ENCODE measurements at regions not wholly inside any gene's neighbourhood (a gene's known extent, or its start where the extent isn't known, plus 50 kb on each side); places are given as distances from the start of the nearest gene placed in this dataset.

DNA sequence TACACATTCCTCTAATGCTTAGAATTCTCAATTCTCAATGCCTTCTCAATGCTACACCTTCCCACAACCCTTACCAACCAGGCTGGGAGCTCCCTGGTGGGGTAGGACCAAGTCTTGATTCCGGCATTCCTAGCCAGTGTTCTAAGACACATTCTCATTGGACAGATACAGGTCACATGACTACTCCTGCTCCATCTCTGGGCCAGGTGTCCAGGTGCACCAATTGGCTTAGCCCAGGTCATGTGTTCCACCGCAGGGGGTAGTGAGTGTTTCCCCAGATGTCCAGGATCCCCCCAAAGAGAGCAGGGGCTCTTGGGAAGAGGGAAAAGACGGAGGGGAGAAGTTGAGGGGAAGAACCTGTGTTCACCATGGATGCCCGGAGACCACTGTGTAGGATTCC, 58.7 kb upstream of the MLN start:
- DNase-seq = no peak

DNA sequence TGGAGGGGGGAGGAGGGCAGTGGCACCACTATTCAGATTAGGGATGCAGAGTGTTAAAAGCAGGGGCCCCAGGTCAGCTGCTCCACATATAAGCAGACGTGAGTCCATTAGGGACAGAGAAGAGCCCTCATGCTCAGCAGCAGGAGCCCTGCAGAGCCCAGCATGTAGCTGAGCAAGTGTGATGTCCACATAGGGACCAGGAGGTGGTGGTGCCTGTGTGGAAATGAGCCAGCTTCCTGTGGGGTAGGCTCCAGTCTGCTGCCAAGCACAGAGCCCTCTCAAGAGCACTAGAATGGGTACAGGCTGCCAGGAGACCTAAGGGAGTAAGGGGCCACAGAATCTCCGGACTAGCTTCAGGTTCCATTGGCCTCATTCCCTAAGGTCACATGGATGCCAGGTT, 57.9 kb upstream of the MLN start:
- no peak for DNase-seq

- peak; percentile 41 for DNase-seq
These were observed 57.1 kb upstream of the MLN start for GRCh38 chr6:33860706-33861474.

DNA sequence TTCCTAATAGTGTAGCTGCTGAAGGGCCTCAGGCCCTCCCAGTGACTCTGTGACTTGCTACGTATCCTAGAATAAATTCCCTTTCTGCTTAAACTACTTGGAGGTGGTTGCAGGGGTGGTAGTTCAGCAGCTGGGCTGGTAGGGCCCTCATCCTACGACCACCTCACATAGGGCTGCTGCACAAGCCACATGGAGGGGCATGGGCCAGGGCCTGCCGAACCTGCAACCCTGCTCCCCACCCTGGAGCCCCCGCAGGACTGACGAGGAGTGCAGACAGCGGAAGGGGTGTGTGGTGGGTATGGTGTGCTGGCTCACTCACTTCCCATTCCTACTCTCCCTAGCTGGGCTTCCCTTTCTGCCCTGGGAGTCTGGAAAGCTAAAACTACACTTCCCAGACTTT, 56.2 kb upstream of the MLN start:
- no peak for DNase-seq

DNA sequence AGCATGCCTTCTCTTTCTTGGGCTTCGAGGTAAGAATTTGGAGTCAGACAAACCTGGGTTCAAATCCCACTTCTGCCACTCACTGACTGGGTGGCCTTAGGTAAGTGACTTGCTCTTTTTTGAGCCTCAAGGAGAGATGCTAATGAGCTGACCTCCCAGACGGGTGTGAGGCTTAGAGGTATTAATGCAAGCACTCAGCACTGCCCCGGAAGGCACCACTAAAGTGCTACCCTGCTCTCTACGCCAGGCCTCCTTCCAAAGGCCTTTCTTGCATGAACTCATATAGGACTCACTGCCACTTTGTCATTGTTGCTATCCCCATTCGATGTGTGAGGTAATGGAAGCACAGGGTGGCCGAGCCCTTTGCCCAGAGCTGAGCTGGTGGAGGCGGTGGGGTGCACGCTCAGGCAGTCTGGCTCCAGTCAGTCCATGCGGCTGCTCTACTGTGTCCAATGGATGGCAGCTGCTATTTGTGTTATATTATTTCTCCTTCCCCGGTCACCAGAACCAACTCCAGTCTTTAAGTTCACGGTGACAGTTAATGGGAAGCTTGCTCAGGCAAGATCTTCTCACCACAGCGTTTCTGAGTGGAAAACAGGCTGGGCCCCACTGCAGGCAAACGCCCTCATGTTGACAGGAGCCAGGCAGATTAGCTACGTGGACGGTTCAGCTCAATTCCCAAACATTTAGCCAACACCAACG, 55.2 kb upstream of the MLN start:
- no peak for DNase-seq

DNA sequence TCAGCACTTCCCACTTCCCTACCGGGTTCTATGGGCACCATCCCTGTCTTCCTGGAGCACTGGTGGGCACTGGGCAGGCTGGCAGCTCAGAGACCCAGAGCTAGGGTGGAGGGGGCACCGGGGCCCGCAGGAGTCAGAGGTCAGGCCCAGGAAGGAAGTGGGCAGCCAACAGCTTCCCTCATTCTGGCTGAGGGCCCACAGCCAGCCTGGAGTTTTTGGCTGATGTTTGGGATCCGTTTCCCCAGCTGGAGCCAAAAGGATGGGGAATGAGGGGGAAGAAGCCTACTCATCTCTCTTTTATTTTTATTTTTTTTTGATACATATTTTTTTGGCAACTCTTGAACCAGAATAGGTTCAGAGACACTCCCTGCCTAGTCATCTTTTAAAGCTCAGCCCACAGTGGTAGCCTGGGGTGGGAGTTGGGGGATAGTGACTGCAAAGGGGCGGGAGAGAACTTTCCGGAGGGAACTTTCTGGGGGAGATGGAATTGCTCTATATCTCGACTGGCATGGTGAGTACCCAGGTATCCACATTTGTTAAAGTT, 54.2 kb upstream of the MLN start:
- DNase-seq = no peak

GRCh38 chr6:33857093-33857931, 53.5 kb upstream of the MLN start:
- DNase-seq = no peak

DNA sequence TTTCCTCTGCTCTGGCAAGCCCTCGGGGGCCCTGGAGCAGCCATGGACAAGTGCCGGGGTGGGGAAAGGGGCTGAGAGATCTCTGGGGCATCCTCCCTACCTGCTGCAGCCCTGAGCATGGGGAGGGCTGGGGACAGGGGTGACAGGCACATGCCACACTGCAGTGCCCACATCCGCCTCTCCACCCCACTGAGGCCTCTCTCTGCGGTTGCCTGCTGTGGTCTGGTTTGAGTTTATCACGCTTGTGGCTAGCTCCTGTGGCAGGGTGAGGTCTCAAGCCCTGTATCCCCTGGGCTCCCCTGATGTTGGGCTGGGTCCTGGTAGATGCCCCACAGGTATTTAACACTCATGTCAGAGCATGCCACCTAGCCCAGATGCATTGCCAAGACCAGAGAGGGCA, 52.9 kb upstream of the MLN start:
- DNase-seq = peak; percentile 82

DNA sequence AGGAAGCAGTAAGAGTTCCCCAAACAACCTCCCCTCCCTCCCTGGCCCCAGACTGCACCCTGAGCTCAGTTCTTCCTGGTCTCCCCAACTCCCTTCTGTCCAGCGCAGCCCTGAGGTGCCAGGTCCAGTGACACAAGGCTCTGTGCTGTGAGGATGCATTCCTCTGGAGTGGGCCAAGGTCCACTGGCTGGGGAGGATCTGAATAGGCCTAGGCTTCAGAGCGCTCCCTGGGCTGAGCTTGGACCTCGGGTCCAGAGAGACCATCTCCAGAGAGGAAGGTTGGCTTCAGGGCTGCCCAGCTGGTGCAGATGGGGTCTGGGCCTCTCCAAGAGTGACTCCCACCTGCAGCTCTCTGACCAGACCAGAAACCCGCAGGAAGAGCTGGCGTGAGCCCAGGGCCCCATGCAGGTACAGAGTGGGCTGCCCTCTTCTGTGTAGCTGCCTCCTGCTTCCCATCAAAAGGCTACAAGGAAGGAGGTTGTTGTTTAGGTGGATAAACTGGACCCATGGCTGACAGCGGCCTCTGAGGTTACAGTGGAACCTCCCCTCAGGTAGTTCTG, 52.3 kb upstream of the MLN start:
- no peak for DNase-seq

DNA sequence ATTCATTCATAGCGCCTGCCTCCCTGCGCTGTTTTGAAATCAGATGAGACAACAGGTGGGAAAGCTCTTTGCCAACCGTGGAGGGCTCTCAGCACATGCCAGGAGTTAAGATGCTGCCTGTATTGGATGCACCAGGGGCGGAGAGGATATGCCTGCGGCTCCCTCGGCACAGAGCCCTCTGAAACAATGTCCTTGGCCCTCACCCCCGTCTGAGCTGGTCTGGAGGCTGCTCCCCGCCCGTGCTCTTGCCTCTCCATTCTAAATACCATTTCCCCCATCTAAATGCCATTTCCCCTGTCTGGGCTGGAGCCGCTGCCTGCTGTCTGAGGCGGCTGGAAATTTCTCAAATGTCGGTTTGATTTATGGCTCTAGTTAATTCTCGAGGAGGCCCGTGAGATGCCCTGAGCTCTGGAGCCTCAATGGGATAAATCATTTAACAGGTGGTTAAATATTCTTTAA, 50.8 kb upstream of the MLN start:
- DNase-seq = no peak

DNA sequence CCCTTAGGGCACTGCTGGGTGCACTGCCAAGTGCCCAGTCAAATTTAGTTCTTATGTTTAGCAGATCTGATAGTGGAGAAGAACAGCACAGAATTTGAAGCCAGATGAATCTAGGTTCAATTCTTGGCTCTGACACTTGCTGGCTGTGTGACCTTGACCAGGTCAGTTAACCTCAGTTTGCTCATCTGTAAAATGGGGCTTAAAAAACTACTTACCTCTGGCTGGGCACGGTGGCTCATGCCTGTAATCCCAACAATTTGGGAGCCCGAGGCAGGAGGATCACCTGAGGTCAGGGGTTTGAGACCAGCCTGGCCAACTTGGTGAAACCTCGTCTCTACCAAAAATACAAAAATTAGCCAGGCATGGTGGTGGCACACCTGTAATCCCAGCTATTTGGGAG, 49.9 kb upstream of the MLN start:
- no peak for DNase-seq

Data from CD4-positive, alpha-beta T cell treated with Interleukin-17A for 1 hour (primary cell).